HG02852 (cell line): ENCODE measurements at regions not wholly inside any gene's neighbourhood (a gene's known extent, or its start where the extent isn't known, plus 50 kb on each side); places are given as distances from the start of the nearest gene placed in this dataset.
"Not testable (repeated sequence)": the region's sequence is repeated elsewhere in the genome, so short reads cannot be mapped to it uniquely, and the experiment has no call there.

Experiments
- ATAC-seq: cut with Tn5 transposase; IDR thresholded peaks from one replicate; pipeline ENCODE4 v1.9.1; 2021; ENCODE audit warnings: mild to moderate bottlenecking, moderate library complexity; ENCODE audit not compliant: unreplicated experiment

DNA sequence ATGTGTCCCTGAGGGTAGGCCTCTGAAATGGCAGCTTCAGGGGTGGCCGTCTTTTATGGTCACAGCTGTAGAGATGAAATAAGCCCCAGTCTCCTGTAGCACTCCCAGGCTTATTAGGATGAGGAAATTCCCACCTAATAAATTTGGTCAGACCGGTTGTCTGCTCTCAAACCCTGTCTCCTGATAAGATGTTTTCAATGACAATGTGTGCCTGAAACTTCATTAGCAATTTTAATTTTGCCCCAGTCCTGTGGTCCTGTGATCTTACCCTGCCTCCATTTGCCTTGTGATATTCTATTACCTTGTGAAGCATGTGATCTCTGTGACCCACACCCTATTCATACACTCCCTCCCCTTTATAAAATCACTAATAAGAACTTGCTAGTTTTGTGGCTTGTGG is 736.1 kb upstream of the PCDH20 start:
- ATAC-seq, result not testable (repeated sequence)

DNA sequence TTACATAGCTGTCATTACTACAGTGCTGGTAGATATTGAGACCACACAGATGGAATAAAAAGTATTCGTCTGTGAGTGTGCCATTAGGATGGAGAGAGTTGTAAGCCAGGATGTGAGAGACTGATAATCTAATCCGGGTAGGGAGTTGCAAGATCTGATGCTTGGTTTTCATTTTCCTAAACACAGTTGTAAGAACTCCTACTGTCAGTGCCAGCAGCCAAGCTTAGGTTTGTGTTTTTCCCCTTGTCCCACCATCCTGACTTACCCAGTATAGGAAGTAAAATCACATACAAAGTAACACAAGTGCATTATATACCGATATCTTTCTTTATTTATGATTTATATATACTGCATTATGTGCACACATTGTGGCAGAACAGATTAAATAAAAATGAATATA is 726.4 kb upstream of the PCDH20 start:
- no peak for ATAC-seq

DNA sequence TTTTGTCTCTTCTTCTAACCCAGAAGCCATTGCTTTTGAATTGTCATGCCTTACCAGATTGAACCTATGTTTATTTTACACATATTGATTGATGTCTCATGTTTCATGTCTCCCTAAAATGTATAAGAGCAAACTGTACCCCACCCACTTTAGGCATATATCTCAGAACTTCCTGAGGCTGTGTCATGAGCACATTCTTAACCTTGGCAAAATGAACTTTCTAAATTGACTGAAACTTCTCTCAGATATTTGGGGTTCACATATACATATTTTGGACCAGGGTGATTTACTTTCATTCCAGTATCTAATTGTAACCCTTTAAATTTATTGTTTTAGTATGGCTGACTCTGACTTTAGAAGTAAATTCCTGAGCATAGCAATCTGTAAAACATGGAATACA is 723.9 kb upstream of the PCDH20 start:
- no peak for ATAC-seq

GRCh38 chr13:62137629-62138405 is 722.2 kb upstream of the PCDH20 start:
- ATAC-seq, result no peak

- ATAC-seq, result no peak
Observed at GRCh38 chr13:62131604-62132003, 716.0 kb upstream of the PCDH20 start.

- ATAC-seq, result no peak
Observed at GRCh38 chr13:62130062-62130970, 714.7 kb upstream of the PCDH20 start.

- no peak for ATAC-seq
Observed at GRCh38 chr13:62129000-62129551, 713.4 kb upstream of the PCDH20 start.

DNA sequence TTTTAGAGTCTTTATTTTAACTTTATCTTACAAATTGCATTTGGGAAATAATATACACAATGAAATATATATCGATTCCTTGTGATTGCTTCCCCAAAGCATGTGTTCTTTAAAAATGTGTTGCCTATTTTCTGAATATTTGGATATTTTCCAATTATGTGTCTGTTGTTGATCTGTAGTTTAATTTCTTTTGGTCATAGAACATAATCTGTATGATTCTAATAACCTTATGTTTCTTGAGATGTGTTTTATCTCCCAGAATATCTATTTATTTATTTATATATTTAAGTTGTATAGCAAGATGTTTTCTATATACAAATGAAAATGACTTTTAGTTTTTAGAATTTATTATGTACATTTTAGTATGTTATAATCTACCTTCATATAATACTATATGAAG is 710.8 kb upstream of the PCDH20 start:
- ATAC-seq, result no peak

DNA sequence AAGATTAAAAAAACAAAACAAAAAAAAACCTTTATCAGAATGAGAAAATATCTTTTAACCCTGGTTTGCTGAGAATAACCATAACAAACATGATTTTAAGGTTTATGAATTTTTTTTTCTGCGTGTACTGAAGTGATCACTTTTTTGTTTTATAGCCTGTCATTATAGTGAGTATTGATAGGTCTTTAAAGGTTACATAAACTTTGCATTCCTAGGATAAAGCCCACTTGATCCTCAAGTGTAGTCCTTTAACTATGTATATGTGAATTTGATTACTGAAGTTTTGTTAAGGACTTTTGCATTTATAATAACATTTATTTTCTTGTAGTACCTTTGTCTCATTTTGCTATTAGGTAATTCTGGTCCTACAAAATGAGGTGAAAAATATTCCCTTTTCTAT is 709.8 kb upstream of the PCDH20 start:
- no peak for ATAC-seq

GRCh38 chr13:62123409-62123808 is 707.8 kb upstream of the PCDH20 start:
- ATAC-seq, result no peak

- ATAC-seq, result no peak
Observed at GRCh38 chr13:62122434-62122833, 706.8 kb upstream of the PCDH20 start.

- ATAC-seq, result no peak
Observed at GRCh38 chr13:62119739-62120700, 704.4 kb upstream of the PCDH20 start.

DNA sequence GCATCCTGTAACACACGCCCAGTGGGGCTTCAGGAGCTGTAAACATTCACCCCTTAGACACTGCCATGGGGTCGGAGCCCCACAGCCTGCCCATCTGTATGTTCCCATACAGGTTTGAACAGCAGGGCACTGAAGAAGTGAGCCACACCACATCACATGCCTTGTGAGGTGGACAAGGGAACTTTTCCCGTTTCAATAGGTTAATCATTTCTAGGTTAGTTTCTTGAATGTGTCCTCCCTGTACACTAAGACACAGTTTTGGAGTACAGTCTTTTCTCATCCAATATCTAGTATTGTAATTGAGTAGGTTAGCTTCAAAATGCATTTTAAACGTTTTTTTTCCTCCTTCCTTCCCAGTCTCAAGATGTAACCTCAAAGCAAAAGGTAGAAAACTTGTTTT is 700.2 kb upstream of the PCDH20 start:
- no peak for ATAC-seq

DNA sequence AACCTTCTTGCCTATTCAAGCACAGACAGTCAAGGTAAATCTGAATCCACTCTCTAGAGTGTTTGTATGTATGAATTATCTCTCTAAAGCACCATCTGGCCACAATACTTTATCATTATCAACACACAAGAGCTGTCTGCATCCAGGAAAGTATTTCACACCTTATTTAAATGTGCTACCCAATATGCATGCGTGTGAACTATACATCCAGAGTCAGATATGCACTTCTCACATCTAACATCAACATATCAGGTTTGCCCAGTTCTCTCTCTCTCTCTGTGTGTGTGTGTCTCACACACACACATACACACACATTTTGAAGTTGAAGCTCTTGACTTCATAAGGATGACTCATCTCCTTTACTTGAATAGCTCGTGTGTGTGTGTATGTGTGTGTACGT is 697.5 kb upstream of the PCDH20 start:
- no peak for ATAC-seq

DNA sequence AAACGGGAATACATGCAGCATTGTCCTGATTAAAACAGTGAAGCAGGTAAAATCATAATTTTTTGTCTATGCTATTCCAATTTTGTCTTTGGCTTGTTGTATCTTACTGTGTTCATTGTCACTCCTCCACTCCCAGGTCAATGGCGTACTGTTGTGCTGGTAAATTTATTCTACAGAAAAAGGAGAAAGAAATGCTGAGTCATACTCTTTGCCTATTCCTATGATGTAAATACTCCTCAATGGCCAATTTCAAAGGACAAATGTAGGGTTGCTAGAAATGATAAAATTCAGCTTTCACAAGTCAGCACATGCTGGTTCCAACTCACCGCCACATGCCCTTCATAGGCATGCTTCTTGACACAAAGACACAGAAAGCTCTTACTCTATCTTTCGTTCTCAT is 694.4 kb upstream of the PCDH20 start:
- ATAC-seq, result no peak

GRCh38 chr13:62104136-62104535 is 688.5 kb upstream of the PCDH20 start:
- ATAC-seq, result not testable (repeated sequence)

DNA sequence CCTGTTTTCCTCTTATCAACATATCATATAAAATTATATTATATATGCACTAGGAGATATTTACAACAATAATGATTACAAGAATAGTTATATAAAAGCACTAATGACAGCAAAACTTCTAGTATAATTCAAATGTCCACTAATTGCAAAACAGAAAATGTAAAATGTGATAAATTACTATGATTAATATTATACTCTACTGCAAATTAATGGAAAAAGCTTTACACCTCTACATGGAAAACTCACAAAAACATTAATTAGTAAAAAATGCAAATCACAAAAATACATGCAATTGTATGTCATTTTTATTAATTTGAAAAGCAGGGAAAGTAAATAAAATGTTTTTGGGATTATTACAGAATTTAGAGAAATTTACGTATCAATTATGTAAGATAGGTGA is 681.0 kb upstream of the PCDH20 start:
- no peak for ATAC-seq

- ATAC-seq, result no peak
Observed at GRCh38 chr13:62094932-62095331, 679.3 kb upstream of the PCDH20 start.

- ATAC-seq, result no peak
Observed at GRCh38 chr13:62093984-62094780, 678.5 kb upstream of the PCDH20 start.

DNA sequence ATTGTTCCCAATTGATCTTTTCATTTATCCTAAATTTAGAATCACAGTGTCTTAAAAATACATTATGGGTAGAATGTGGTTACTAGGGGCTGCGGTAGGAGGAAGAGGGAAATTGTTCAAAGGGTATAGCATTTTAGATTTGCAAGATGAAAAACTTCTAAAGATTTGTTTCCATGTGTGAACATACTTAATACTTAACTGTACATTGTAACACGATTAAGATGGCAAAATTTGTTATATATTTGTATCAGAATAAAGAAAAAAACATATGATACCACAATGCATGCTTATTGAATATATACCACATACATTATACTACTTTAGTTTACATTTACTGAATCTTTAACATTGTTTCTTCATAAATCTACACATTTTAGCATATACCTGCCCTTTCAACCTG is 677.3 kb upstream of the PCDH20 start:
- no peak for ATAC-seq
